ENCODE measurements at regions not wholly inside any gene's neighbourhood (a gene's known extent, or its start where the extent isn't known, plus 50 kb on each side); places are given as distances from the start of the nearest gene placed in this dataset.

DNA sequence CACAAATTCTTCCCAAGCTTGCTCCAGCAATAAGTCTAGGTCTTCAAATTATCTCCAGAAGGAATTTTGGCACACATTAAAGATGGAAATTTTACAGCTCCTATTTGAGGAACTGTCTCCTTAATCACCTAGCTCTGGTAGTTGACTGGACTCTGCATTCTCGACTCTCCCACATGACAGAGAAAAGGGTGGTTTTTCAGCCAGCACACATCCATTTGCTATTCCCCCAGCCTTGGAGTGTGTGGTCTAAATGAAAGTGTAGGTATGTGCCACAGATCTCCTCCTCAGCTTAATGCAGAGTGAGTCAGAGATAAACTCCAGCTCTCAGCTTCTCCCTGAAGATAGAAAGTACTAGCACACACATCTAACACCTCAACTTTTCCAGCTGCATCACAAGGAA, 62.2 kb upstream of the ALCAM start:
- TF ChIP-seq, protein P1, sequence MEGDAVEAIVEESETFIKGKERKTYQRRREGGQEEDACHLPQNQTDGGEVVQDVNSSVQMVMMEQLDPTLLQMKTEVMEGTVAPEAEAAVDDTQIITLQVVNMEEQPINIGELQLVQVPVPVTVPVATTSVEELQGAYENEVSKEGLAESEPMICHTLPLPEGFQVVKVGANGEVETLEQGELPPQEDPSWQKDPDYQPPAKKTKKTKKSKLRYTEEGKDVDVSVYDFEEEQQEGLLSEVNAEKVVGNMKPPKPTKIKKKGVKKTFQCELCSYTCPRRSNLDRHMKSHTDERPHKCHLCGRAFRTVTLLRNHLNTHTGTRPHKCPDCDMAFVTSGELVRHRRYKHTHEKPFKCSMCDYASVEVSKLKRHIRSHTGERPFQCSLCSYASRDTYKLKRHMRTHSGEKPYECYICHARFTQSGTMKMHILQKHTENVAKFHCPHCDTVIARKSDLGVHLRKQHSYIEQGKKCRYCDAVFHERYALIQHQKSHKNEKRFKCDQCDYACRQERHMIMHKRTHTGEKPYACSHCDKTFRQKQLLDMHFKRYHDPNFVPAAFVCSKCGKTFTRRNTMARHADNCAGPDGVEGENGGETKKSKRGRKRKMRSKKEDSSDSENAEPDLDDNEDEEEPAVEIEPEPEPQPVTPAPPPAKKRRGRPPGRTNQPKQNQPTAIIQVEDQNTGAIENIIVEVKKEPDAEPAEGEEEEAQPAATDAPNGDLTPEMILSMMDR (IDR thresholded peaks at IDR 0.05), result no peak
- no peak for TF ChIP-seq POLR2A (IDR thresholded peaks at IDR 0.05; ENCODE audit: low read depth)
